ENCODE measurements at regions not wholly inside any gene's neighbourhood (a gene's known extent, or its start where the extent isn't known, plus 50 kb on each side); places are given as distances from the start of the nearest gene placed in this dataset.
"Not testable (repeated sequence)": the region's sequence is repeated elsewhere in the genome, so short reads cannot be mapped to it uniquely, and the experiment has no call there.

DNA sequence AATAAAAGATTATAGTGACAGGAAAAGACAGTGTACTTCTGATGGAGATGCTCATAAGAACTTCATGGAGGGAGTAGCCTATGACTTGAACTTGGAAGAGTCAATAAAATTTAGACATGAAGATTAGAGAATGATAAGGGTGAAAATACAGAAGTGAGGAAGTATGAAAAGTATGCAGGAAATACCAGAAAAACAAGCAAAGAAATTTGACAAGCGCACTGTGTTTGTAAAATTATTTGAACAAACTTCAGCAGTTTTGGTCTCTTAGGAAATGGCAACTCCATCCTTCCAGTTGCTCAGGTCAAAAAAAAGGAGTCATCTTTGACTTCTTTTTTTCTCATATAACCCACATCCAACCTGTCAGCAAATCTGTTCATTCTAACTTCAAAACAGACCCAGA is 864.0 kb upstream of the ZEB2 start:
- in situ Hi-C loops (cut with MboI; ENCODE audit: low sequenced_read_pairs): no loop called here

DNA sequence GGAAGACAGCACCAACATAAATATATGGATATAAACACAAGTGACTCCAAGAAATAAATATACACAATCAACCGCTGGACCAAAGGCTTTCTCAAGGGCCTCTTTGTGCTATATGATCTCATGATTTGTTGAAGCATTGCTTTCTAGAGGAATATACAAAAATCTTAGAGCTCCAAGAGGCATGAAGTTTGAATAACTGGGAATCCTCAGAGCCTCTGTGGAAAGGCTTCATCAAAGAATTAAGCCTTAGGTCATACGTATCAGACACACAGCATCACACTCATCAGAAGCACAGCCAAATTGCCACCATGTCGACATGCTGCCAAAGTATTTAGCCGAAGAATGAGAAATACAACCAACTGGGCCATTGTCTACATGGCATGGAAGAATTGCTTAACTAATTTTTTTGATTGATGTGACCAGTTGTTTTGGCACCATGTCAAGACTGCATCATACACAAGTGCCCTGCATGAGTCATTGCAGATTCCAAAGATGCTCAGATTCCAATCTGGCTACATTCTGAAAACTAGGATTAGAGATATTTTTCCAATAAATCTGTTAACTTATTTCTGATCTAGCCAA is 860.6 kb upstream of the ZEB2 start:
- in situ Hi-C loops (cut with MboI; ENCODE audit: low sequenced_read_pairs): no loop called here

DNA sequence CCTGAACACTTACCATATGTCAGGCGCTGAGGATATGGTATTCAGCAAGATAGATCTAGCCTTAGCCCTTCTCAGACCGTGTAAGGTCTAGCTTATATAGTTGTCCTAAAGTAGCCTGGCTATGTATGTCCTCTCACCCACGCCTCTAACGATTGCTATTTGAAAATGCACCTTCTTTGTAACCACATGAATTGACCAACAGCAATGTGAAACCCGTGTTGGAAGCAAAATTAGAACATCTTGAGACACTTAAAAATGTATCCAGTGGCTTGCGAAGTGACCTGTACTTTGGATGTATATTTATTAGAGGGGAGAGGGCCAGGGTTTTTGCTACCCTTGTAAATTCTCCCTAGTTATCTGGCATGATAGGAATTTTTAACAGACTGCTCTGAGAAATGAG is 860.0 kb upstream of the ZEB2 start:
- in situ Hi-C loops (cut with MboI; ENCODE audit: low sequenced_read_pairs): no loop called here

DNA sequence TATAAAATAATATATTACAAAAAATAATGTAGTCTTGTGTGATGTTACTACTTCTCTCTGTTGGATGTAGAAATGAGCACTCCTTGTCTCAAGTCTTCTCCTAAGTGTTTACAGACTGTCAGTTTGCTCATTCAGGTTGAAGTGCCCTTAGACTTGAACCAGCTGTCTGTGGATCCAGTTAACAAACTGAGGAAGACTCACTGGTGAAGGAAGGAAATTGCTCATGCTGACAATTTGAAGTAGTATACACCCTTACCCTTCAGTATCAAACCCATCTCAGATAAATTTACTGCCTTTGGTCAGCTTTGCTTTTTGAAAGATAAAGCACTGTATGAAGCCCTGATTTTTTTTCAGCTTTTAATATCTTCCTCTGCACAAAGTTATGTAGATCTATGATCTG is 854.2 kb upstream of the ZEB2 start:
- in situ Hi-C loops (cut with MboI; ENCODE audit: low sequenced_read_pairs): no loop called here

DNA sequence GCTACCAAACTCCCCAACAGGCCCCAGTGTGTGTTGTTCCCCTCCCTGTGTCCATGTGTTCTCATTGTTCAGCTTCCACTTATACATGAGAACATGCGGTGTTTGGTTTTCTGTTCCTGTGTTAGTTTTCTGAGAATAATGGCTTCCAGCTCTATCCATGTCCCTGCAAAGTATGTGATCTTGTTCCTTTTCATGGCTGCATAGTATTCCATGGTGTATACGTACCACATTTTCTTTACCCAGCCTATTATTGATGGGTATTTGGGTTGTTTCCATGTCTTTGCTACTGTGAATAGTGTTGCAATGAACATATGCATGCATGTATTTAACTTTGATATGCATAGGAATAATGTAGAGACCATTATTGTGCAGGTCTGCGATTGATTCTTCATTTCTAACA is 847.4 kb upstream of the ZEB2 start:
- in situ Hi-C loops (cut with MboI; ENCODE audit: low sequenced_read_pairs): not testable (repeated sequence)

DNA sequence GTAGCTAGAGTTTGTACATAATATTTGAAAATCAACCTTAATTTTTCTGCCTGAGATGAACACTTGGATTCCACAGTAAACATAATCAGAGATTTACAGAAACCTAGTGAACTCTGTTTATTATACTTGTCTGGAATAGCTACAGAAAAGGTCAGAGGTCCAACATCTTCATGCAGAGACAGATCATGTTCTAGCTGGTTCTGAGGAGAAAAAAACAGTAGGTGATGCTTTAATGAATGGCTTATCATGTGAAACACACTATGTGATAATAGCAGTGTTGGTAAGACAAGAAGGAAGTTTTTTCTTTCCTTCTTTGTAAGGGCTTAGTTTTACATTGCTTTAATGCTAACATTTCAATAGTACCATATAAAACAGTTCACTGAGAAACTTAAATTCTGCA is 846.4 kb upstream of the ZEB2 start:
- in situ Hi-C loops (cut with MboI; ENCODE audit: low sequenced_read_pairs): no loop called here

DNA sequence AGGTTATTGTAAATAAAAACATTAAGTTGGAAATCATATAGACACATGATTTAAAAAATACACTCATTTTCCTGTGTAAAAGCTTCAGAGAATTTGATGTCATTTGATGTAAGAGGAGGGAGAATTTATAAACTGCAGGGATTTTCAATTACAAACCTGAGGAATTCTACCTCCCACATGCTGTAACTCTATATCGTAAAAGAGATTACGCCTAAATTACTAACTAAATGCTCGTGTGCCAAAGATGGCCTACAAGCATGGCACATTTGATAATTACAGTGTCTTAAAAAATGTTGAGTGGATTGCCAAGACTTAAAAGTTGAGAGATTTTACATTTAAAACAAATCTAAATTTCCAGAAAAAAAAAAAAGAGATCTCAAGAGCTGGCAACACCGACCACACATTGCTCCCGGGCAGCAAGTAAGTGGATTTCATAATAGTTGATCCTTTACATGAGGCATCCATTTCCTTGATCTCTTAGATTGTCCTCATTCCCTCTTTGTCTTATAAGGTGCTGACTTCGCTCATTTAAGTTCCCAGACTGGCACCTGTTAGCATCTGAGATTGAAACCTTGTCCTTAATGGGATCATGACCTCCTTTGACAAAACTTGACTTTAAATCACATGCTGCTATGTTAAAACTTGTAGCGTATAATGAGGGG is 840.3 kb upstream of the ZEB2 start:
- in situ Hi-C loops (cut with MboI; ENCODE audit: low sequenced_read_pairs): no loop called here

DNA sequence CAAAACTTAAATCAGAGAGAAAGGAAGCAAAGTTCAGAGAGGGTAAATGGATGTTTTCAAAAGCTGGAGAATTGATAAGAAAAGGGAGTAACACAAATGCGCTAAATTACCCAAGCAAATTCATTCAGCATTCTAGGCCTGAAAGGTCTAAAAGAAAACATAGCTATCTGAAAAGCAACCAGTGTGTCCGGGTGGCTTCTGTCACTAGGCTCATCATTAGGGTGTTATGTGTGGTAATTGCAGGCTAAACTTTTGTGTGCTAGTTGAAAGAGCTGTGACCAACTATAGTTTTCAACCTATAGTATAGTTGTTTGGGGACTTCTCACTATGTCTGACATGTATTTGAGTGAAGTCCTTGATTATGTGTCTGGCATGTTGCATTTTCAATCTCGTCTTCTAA is 839.6 kb upstream of the ZEB2 start:
- in situ Hi-C loops (cut with MboI; ENCODE audit: low sequenced_read_pairs): no loop called here

DNA sequence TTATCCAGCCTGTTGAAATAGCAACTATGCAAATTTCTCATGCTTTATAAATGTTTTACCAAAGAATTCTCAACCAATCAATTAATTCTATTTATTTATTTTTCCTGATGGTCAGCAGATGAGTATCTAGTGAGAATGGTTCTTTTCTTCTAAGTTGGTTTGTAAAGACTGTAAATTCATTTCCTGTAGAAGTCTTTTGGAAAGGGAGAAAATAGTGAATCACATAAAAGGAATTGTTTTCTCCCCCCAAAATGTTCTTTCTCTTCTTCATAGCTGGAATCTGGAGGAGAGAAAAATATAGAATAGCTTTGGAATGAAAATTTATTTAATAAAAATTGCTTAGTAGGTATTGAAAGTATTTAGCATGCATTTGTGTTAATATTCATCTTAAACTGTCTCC is 836.1 kb upstream of the ZEB2 start:
- in situ Hi-C loops (cut with MboI; ENCODE audit: low sequenced_read_pairs): no loop called here

DNA sequence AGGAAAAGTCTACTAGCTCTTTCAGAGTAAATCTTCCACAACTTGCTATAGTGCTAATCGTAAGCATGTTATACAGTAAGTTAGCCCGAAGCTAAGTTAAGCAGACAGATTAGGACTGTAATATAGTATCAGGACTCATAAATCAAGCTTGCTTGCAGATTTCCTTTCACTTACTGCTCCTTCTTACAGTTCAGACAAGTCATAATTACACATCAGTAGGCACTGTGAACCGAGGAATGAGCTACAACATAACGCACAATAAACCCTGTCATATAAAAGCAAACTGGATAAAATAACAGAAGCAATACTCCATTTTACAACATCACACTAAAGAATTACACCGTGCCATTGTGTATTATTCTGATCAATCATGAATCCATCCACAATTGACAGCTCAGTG is 832.6 kb upstream of the ZEB2 start:
- in situ Hi-C loops (cut with MboI; ENCODE audit: low sequenced_read_pairs): no loop called here

DNA sequence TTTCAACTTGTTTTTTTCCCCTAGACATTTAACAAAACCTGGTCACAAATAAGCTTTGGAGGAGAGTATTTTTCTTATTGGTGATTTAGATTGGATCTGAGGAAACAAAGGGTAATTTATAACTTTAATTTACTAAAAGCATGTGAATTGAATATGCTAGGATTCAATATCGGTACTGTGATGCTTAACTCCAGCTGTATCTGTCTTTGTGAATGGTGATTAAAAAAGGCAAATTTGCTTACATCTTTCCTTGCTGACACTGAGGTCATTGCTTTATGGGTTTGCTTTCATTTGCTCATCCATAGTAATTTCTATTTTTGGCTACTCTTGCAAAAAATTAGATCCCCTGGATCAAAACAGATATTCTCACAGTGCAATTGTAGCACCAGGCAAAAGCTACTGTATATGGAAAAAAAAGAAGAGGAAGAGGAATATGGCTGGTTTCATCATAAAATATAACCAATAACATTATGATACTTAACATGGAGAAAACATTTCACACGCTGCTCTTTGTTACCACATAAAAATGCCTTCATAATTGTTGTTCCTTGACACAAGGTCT is 832.0 kb upstream of the ZEB2 start:
- in situ Hi-C loops (cut with MboI; ENCODE audit: low sequenced_read_pairs): no loop called here

DNA sequence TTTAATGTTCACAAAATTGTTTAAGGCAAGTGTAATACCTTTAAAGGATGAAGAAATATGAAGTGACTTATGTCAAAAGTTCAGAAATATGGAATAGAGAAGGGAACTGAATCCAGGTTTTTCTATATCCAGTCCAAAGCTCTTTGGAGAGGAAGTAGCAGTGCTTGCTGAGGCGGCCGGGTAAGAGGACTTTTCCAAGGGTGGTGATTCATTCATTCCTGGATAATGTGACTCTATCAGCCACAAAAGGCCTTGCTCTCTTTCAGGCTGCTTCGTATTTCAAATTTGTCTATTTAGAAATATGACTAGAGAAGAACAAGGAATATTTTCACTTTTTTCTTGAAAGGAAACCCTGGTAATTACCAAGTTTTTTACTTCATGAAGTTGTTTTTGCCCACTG is 830.1 kb upstream of the ZEB2 start:
- in situ Hi-C loops (cut with MboI; ENCODE audit: low sequenced_read_pairs): no loop called here

DNA sequence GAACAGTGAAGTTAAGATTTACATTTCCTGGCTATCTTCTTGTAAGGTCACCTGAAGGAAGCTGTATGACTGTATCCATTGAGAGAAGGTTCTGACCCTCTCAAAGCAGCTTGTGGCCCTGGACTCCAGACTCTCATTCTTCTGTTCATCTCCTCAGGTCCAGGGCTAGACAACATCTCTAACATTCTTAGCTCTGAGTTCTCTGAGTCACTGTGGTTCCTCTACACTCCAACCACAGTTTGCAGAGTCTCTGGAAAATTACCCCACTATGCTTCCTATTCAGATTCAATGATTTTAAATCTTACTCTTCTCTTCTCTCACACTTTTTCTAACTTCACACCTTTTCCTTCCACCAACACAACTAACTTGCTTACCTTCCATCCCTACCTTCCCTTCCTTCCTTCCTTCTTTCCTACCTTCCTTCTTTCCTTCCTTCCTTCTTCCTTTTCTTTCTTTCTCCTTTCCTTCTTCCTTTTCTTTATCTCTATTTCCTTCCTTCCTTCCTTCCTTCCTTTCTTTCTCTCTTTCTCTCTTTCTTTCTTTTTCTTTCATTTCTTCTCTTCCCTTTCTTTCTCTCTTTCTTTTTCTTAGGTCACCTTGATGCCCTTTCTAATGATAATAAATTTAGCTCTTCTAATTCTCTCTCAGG is 824.3 kb upstream of the ZEB2 start:
- in situ Hi-C loops (cut with MboI; ENCODE audit: low sequenced_read_pairs): no loop called here

DNA sequence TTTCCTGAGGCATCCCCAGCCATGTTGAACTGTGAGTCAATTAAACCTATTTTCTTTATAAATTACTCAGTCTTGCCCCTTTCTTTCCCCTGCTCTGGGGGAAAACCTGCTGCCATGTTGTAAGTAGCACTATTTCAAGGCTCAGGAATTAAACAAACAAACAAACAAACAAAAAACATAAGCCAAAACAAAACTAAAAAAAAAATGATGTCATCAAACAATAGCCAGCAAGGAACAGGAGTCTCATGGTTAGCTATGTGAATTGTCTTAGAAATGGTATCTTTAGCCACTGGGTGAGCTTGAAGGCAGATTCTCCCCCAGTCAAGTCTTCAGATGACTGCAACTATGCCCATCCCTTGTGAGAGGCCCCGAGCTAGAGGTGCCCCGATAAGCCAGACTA is 823.4 kb upstream of the ZEB2 start:
- in situ Hi-C loops (cut with MboI; ENCODE audit: low sequenced_read_pairs): no loop called here

DNA sequence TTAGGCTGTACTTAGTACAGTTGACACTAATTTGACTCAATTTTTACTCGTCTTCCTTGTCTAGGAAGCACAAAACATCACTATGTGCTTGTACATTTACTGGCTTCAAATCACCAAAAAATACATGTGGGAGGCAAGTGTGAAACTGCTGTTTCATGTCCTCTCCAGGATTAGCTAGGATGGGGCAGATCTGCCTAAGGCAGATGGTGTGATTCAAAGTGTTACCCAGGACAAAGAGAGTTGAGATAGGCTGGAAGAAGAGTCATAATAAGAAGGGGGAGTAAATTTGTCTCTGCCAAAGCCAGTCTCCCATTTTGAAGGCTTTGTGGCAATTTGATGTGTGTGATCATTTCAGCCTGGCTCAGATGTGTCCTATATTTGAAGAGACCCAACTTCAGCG is 821.6 kb upstream of the ZEB2 start:
- in situ Hi-C loops (cut with MboI; ENCODE audit: low sequenced_read_pairs): no loop called here

DNA sequence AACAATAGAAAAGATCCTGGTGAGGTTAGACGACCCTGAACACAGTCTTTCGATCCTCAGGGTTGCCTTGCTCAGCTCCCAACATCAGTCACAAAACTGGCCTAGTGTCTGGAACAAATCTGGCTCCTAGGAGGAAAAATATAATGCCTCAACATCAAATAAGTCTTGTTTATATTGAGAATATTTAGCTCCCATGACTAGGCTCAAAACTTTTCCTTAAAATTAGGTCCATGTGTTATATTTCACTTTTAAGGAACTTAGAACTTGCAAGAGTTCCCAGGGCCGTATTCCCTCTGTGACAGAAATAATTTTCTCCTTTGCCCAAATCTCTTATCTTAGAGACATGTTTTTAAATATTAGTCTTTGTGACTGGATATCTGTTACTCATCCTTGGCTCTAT is 819.7 kb upstream of the ZEB2 start:
- in situ Hi-C loops (cut with MboI; ENCODE audit: low sequenced_read_pairs): no loop called here

DNA sequence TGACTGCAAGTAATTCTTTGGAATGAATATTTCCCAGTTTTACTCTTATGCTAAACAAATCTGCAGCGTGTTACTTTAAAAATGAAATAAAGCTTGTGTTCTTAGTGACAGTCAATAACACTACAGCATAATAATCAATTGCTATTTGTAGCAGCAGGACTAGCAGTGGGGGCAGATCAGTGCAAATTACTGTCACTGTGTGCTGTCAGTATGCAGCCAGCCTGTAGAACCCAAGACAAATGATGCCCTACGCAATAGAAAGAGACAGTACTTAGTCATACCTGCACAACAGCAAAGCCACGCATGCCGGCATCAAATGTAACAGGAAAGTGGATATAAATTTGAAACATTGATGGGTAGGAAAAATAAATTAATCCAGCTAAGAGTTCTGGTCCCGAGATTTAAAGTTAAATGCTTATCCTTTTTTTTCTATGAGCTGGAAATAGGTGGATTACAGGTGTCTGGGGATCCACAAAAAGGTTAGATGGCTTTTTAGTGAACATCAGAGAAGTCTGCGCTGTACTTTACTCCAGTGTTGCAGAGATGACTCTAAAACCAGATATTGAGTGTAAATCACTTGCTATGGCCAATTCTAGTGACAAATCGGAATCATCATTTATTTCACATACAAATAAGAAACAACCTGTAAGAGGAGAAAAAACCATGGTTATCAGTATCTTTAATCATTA is 812.4 kb upstream of the ZEB2 start:
- in situ Hi-C loops (cut with MboI; ENCODE audit: low sequenced_read_pairs): no loop called here

DNA sequence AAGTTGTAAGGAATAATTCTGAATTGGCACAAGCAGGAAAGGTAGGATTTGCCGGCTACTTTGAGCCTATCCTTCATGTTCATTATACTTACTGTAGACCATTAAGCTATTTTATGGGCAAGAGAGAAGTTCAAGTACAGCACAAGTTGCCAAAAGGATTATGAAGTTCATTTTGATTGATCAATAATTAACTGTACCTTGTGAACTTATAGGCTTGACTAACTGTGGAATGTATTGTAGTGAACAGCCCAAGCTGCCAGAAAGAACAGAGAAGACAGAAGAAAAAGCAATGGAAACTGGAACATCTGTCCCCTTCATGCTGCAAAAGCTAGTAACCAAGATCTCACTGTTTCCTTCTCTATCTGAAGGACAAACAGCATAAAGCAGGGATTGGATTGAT is 810.1 kb upstream of the ZEB2 start:
- in situ Hi-C loops (cut with MboI; ENCODE audit: low sequenced_read_pairs): no loop called here

DNA sequence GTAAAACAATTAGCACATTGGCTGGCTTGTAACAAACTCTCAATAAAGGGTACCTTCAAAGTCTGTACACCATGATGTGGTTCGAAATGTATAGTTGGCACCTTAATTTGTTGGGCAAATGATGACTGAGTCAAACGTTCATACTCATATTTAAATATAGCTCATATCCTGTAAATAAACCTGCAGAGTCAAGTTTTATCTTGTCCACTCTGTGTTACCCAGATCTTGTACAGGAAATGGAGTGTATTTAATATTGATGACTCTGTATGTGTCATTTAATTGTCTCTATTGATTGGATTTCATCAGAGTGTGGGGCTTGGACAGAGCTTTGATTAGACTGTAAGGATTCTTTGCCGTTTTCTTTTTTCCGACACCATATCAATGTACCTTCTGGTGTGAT is 805.6 kb upstream of the ZEB2 start:
- in situ Hi-C loops (cut with MboI; ENCODE audit: low sequenced_read_pairs): no loop called here

DNA sequence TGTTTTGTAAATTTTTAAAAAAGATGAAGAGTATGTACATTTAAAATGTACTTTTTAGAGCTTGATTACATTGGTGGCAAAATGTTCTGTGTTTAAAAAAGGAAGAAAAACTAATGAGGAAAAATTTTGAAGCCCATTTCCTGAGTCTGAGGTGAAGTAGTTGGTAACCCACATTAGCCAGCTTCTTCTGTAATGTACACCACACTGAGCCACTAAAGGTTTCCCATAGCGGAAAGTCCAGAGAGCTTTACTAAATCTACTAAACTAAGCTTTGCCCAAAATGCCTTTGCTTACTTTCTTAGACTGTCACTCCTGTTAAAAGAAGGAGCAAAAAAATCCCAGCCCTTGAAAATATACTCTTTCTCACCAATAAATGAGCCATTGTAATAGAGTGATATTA is 804.8 kb upstream of the ZEB2 start:
- in situ Hi-C loops (cut with MboI; ENCODE audit: low sequenced_read_pairs): no loop called here

DNA sequence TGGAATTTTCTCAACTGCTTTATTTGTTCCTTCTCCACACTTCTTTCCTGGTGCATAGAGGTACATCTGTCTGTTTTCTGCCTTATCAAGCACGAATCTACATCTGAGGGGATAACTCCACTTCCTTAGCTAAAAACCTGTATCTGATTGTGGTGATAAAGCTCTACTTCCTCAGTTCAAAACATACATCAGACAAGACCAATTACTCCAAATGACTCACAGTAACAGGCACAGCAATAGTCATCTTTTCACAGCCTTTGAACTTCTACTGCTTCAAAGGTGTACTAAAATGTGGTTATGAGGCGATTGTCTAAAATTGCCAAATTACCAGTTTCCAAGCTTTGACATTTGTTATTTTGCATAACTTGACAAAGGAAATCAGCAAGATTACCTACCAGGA is 803.6 kb upstream of the ZEB2 start:
- in situ Hi-C loops (cut with MboI; ENCODE audit: low sequenced_read_pairs): no loop called here

DNA sequence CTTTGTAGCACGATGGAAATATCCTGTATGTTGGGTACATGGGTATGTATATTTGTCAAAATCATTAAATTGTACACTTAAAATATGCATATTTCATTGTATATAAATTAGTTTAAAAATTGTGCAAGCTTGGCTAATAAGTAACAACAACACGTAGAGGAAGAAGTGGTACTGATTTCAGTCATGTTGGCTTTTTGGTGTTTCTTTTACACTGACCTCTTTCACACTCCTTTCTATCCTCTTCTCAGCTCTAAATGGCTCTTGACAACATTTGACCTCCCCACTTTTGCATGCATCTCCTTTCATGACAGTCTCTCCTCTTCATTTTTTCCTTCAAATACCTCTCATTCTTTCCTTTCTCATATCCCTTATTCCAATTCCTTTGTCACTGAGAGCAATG is 801.4 kb upstream of the ZEB2 start:
- in situ Hi-C loops (cut with MboI; ENCODE audit: low sequenced_read_pairs): no loop called here
